ENCODE measurements at regions not wholly inside any gene's neighbourhood (a gene's known extent, or its start where the extent isn't known, plus 50 kb on each side); places are given as distances from the start of the nearest gene placed in this dataset.

DNA sequence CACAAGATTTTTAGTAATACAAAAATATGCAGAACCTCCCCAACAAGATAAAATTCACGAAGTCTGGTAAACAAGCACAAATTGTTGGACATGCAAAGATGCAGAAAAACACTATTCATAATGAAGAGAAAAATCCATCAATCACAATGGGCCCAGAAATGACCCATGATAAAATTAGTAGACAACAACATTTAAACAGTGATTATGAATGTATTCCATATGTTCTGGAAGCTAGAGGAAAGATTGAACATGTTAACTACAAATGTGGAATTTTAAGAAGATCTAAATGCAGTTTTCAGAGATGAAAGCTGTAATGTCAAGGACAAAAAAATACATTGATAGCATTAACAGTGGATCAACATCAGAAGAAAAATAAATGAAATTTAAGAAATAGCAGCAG, 243.3 kb upstream of the LINC00305 start:
- TF ChIP-seq, protein P1, sequence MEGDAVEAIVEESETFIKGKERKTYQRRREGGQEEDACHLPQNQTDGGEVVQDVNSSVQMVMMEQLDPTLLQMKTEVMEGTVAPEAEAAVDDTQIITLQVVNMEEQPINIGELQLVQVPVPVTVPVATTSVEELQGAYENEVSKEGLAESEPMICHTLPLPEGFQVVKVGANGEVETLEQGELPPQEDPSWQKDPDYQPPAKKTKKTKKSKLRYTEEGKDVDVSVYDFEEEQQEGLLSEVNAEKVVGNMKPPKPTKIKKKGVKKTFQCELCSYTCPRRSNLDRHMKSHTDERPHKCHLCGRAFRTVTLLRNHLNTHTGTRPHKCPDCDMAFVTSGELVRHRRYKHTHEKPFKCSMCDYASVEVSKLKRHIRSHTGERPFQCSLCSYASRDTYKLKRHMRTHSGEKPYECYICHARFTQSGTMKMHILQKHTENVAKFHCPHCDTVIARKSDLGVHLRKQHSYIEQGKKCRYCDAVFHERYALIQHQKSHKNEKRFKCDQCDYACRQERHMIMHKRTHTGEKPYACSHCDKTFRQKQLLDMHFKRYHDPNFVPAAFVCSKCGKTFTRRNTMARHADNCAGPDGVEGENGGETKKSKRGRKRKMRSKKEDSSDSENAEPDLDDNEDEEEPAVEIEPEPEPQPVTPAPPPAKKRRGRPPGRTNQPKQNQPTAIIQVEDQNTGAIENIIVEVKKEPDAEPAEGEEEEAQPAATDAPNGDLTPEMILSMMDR (IDR thresholded peaks at IDR 0.05; ENCODE audit: borderline replicate concordance, extremely low read depth, low read length, poor library complexity, severe bottlenecking): no peak
- TF ChIP-seq EZH2 (IDR thresholded peaks at IDR 0.05; ENCODE audit: borderline replicate concordance, low read depth, low read length, severe bottlenecking): no peak

Measured in DND-41 (cell line).